ENCODE measurements at regions not wholly inside any gene's neighbourhood (a gene's known extent, or its start where the extent isn't known, plus 50 kb on each side); places are given as distances from the start of the nearest gene placed in this dataset.

DNA sequence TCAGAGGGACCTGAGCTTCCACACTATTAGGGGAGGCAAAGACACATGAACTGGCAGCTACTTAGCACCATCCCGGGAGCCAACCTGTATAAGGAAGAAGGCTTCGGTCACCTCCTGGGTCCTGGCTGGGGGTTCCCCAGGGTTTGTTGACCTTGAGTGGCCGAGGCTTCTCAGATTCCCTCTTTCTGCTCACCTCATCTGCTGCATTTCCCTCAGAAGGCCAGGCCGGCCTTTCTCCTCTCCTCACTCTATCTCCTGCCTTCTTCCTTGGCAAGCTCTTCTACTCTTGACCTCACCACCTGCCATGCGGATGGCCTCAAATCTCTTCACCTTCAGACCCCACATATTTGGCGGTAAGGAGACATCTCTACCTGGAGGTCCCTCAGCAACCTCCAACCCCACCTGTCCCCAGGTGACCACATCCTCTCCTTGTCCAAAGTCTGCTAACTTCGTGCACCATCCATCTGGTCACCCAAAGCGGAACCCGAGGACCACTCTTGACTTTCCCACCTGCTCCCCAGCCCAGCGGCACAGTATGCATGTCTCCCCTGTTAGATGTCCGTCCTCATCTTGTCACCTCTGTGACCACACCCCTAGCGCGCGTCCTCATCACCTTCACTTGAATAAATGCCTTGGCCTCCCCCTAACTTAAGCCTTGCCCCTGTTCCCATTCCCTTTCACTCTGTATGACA lies 133.8 kb upstream of the UNC5B start:
- H3K4me3 Mint-ChIP-seq = no peak overlapping the region

DNA sequence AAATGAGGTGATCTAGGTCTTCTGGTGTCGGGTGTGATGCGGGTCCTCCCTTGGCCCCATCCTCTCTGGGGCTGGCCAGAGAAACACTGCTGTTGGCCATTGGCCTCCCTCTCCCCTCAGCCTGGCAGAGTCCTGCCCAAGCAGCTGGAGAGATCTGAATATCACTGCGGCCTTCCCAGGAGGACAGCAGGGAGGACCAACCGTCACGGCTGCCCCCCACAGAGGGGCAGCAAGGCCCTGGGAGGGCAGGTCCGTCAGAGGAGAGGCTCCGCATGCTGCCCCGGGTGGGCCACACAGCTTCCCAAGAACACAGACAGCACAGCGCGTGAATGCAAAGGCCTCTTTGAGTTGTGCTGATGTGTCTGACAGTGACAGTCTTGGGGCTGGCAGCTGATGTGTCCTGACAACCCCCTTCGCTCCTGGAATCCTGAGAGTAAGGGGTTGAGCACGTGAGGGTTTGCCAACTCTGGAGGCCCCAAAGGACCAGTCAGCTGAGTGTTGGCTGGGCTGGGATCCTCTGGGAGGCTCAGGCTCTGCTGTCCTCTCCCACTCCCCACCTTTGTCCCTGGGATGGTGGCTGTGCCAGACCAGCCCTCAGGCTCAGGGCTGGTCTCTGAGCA lies 132.5 kb upstream of the UNC5B start:
- Mint-ChIP-seq H3K36me3 (ENCODE audit: low read depth) (no peaks in the 10 kb centered on the region), H3K27ac (ENCODE audit: unreplicated experiment) (no peak overlapping the region), H3K27me3 (ENCODE audit: low read depth) (no peaks in the 10 kb centered on the region), H3K9me3 (no peaks in the 10 kb centered on the region), H3K4me3 (no peak overlapping the region), H3K4me1 (peaks cover 7% of the 10 kb centered on the region)
- DNase-seq (ENCODE audit: low read depth, low spot score) = no peak
- TF ChIP-seq, protein P1, sequence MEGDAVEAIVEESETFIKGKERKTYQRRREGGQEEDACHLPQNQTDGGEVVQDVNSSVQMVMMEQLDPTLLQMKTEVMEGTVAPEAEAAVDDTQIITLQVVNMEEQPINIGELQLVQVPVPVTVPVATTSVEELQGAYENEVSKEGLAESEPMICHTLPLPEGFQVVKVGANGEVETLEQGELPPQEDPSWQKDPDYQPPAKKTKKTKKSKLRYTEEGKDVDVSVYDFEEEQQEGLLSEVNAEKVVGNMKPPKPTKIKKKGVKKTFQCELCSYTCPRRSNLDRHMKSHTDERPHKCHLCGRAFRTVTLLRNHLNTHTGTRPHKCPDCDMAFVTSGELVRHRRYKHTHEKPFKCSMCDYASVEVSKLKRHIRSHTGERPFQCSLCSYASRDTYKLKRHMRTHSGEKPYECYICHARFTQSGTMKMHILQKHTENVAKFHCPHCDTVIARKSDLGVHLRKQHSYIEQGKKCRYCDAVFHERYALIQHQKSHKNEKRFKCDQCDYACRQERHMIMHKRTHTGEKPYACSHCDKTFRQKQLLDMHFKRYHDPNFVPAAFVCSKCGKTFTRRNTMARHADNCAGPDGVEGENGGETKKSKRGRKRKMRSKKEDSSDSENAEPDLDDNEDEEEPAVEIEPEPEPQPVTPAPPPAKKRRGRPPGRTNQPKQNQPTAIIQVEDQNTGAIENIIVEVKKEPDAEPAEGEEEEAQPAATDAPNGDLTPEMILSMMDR (conservative IDR thresholded peaks at IDR 0.05) = no peak

More for the DNA sequence above, 133.8 kb upstream of the UNC5B start:
- TF ChIP-seq, protein P1 (conservative IDR thresholded peaks at IDR 0.05) = no peak
- Mint-ChIP-seq H3K27ac (ENCODE audit: unreplicated experiment) (no peak overlapping the region), H3K27me3 (ENCODE audit: low read depth) (no peaks in the 10 kb centered on the region), H3K4me1 (peaks cover 7% of the 10 kb centered on the region), H3K9me3 (no peaks in the 10 kb centered on the region), H3K36me3 (ENCODE audit: low read depth) (no peaks in the 10 kb centered on the region)
- DNase-seq (ENCODE audit: low read depth, low spot score) = no peak

DNA sequence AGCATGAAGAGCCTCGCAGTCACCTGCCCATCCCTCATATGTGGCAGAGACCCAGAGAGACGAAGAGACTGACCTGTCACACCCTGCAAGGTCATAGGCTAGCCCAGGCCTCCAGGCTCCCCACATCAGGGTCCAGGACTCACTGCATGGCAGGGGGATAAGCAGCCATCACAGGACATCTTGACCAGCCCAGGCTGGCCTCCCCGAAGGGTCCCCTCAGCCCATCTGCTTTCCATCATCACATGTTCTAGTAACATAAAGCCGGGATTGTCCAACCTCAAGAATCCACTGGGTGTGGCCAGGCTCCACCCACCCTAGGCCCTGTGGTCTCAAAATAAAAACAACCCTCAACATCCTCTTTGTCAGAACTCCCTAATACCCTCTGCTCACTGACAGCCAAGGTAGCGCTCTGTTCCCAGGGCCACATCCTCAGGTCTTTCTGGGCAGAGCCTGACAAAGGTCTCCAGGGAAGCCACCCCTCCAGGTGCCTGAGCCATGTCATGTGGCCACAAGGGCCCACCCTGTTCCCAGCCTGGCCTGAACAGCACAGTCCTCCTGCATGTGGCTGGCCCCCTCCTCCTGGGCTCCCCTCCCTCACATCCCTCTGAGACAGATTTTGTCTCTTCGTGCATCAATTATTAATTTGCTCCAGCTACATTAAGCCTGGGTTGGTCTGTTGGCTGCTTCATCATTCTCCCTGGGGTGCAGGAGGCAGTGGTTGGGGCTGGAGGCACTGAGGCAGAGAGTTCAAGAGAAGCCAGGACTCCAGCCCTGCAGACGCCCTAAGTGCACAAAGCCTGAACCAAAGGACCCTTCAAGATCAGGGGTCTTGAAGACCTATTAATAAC lies 131.8 kb upstream of the UNC5B start:
- DNase-seq (ENCODE audit: low read depth, low spot score) = no peak
- peak overlapping the region; percentile 62 for H3K27ac Mint-ChIP-seq (ENCODE audit: unreplicated experiment)
- H3K9me3 Mint-ChIP-seq = no peaks in the 10 kb centered on the region
- no peaks in the 10 kb centered on the region for H3K36me3 Mint-ChIP-seq (ENCODE audit: low read depth)
- no peak overlapping the region for H3K4me3 Mint-ChIP-seq
- TF ChIP-seq, protein P1 (conservative IDR thresholded peaks at IDR 0.05) = no peak
- H3K4me1 Mint-ChIP-seq = peaks cover 7% of the 10 kb centered on the region
- no peaks in the 10 kb centered on the region for H3K27me3 Mint-ChIP-seq (ENCODE audit: low read depth)

DNA sequence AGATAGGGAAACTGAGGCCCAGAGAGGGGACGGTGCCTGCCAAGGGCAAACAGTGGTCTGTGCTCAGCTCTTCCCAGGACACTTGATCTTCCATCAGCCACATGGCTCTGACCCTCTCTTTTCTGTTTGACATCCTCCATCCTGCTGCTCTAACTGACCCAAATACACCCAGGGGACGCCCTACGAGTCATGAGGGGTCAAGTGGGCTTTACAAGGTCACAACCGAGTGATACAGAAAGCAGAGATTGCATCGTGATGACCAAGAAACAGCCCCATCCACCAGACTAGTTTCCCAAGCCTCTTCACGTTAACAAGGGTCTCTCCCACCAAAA lies 131.2 kb upstream of the UNC5B start:
- DNase-seq (ENCODE audit: low read depth, low spot score) = no peak
- no peaks in the 10 kb centered on the region for H3K9me3 Mint-ChIP-seq

DNA sequence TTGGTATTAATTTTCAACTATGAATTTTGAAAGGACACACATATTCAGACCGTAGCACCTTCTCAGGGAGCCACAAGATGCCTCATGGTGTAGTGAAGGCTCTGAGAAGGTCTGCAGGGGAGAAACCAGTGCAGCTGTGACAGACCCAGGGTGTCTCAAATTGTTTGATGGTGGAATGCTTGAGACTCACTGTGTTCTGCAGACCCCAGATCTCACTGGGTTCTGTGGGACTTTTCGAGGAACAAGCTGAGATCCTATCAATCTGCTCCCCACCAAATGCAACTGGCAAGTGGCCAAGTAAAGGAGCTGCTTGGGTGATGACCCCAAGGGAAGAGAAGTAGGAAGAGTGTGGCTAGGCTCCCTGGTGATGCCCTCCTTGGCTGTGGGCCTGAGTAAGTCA lies 130.5 kb upstream of the UNC5B start:
- no peak for DNase-seq (ENCODE audit: low read depth, low spot score)
- H3K27ac Mint-ChIP-seq (ENCODE audit: unreplicated experiment) = no peak overlapping the region
- no peaks in the 10 kb centered on the region for H3K9me3 Mint-ChIP-seq
- TF ChIP-seq, protein P1 (conservative IDR thresholded peaks at IDR 0.05) = no peak
- no peaks in the 10 kb centered on the region for H3K36me3 Mint-ChIP-seq (ENCODE audit: low read depth)
- H3K4me3 Mint-ChIP-seq = no peak overlapping the region
- H3K4me1 Mint-ChIP-seq = peaks cover under 1% of the 10 kb centered on the region
- no peaks in the 10 kb centered on the region for H3K27me3 Mint-ChIP-seq (ENCODE audit: low read depth)

More for the DNA sequence above, 131.2 kb upstream of the UNC5B start:
- Mint-ChIP-seq H3K4me1 (peaks cover 7% of the 10 kb centered on the region), H3K27ac (ENCODE audit: unreplicated experiment) (no peak overlapping the region), H3K27me3 (ENCODE audit: low read depth) (no peaks in the 10 kb centered on the region), H3K4me3 (no peak overlapping the region), H3K36me3 (ENCODE audit: low read depth) (no peaks in the 10 kb centered on the region)
- TF ChIP-seq, protein P1 (conservative IDR thresholded peaks at IDR 0.05) = no peak

Data from neural crest cell (in vitro differentiated cells).